ENCODE measurements at regions not wholly inside any gene's neighbourhood (a gene's known extent, or its start where the extent isn't known, plus 50 kb on each side); places are given as distances from the start of the nearest gene placed in this dataset.

DNA sequence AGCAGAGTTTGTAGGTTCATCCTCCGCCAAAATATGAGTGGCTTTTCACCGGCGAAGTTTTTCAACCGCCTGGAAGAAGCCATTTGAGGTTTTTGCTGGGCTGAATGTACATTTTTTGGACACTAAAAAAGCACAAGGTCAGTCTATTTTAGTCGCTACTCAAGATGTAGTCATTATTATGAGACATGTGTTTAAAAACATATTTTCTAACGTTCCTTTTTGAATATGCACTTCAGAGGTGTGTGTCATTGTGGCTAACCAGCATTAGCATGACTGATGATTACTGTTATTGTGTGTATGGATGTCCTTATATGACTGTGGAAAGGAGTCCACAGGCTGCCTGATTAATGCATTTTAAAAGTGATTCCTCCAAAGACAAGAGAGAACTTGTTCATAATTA, 605.4 kb downstream of the INHBA start:
- Histone ChIP-seq H4K5ac (ENCODE audit: insufficient read length, low read depth, low read length) (no peak overlapping the region), H4K91ac (replicated peaks; ENCODE audit: insufficient read length, low read length) (no peak overlapping the region), H2BK12ac (ENCODE audit: low read depth, low read length) (no peak overlapping the region), H3K23me2 (ENCODE audit: low read depth, low read length) (no peaks in the 10 kb centered on the region), H3K18ac (ENCODE audit: extremely low read depth, low read length) (no peak overlapping the region), H2BK15ac (ENCODE audit: low read length) (no peak overlapping the region), H3K14ac (ENCODE audit: insufficient read length) (no peak overlapping the region), H3K23ac (ENCODE audit: insufficient read length) (no peak overlapping the region), H3K79me2 (ENCODE audit: control insufficient read depth in 1 of 2, insufficient read depth in 2 of 2, low read length in 2 of 2) (no peaks in the 10 kb centered on the region), H3K4me2 (ENCODE audit: insufficient read depth in 1 of 2, low read depth in 2 of 2, low read length in 2 of 2) (no peak overlapping the region), H4K8ac (ENCODE audit: extremely low read depth, insufficient read depth, low read length) (no peak overlapping the region), H2AFZ (ENCODE audit: low read length) (no peak overlapping the region), H3K56ac (replicated peaks; ENCODE audit: insufficient read length, low read depth, low read length) (no peak overlapping the region), H3K79me1 (ENCODE audit: low read depth, low read length) (no peaks in the 10 kb centered on the region), H3K27me3 (replicated peaks in 1 of 4; ENCODE audit: control insufficient read depth in 3 of 4, extremely low read depth in 1 of 4, insufficient read depth in 3 of 4, low read length in 3 of 4) (peaks cover 0 to 1% (median 0%) of the 10 kb centered on the region in 4 experiments; a peak in 1 of 7 replicates), H3K9me3 (ENCODE audit: insufficient read depth in 2 of 2, low read depth in 1 of 2, low read length in 1 of 2) (no peaks in the 10 kb centered on the region), H2BK20ac (ENCODE audit: low read length) (no peak overlapping the region), H3K4ac (replicated peaks; ENCODE audit: insufficient read length, low read depth, low read length) (no peak overlapping the region), H3K9ac (replicated peaks in 1 of 4; ENCODE audit: extremely low read depth in 1 of 4, low read depth in 3 of 4, low read length in 3 of 4) (no peak overlapping the region), H4K20me1 (replicated peaks in 1 of 2; ENCODE audit: control insufficient read depth in 1 of 2, insufficient read depth in 2 of 2, low read length in 2 of 2) (no peaks in the 10 kb centered on the region), H2BK120ac (replicated peaks; ENCODE audit: low read depth, low read length) (no peak overlapping the region), H2BK5ac (ENCODE audit: low read depth, low read length) (no peak overlapping the region), H3K27ac (ENCODE audit: low read depth, low read length) (no peak overlapping the region), H3K4me1 (replicated peaks in 1 of 4; ENCODE audit: control insufficient read depth in 3 of 4, insufficient read depth in 4 of 4, low read length in 3 of 4) (peaks cover 0 to 3% (median 0%) of the 10 kb centered on the region in 4 experiments; a peak in 1 of 7 replicates), H3K4me3 (ENCODE audit: extremely low read depth in 1 of 4, insufficient read depth in 2 of 4, low read depth in 3 of 4, low read length in 4 of 4) (no peak overlapping the region), H2AK5ac (ENCODE audit: low read depth, low read length) (no peak overlapping the region), H3K36me3 (ENCODE audit: control insufficient read depth in 2 of 4, insufficient read depth in 4 of 4, low read length in 3 of 4) (no peaks in the 10 kb centered on the region)
- ChIA-PET CTCF (ENCODE audit: partially characterized antibody) (interaction anchor here (0.9 to 1.4 kb wide), 2 partner anchors 10 to 95 kb away, joined by 3 to 6 read pairs; no protein-coding TSS in a partner anchor), POLR2A (ENCODE audit: partially characterized antibody) (no interaction called here)
- TF ChIP-seq CREB1 (IDR thresholded peaks at IDR 0.05) (no peak), BACH1 (IDR thresholded peaks at IDR 0.05; ENCODE audit: low read length) (no peak), CHD1 (IDR thresholded peaks at IDR 0.05; ENCODE audit: low read depth, low read length) (no peak), BRCA1 (IDR thresholded peaks at IDR 0.05; ENCODE audit: low read depth, low read length) (no peak), POLR2AphosphoS5 (IDR thresholded peaks at IDR 0.05; ENCODE audit: low read depth, low read length) (no peak), FOSL1 (IDR thresholded peaks at IDR 0.05; ENCODE audit: insufficient read depth, low read depth, low read length) (no peak), RBBP5 (IDR thresholded peaks at IDR 0.05; ENCODE audit: borderline replicate concordance, low read depth, low read length) (no peak), POU5F1 (IDR thresholded peaks at IDR 0.05; ENCODE audit: low read depth, low read length) (no peak), BCL11A (IDR thresholded peaks at IDR 0.05; ENCODE audit: low read depth in 2 of 2, low read length in 2 of 2) (no peak), SP2 (IDR thresholded peaks at IDR 0.05; ENCODE audit: low read length) (no peak), KDM1A (IDR thresholded peaks at IDR 0.05; ENCODE audit: borderline replicate concordance, low read length) (no peak), ZNF274 (IDR thresholded peaks at IDR 0.05; ENCODE audit: borderline replicate concordance, extremely low read depth, low read length) (no peak), RNF2 (IDR thresholded peaks at IDR 0.05; ENCODE audit: borderline replicate concordance, low read depth, low read length, missing control alignments, poor library complexity, severe bottlenecking) (no peak), ASH2L (IDR thresholded peaks at IDR 0.05; ENCODE audit: low read length) (no peak), POLR2A (IDR thresholded peaks at IDR 0.05; ENCODE audit: control extremely low read depth in 1 of 2, low read depth in 2 of 2, low read length in 2 of 2) (no peak)
- FAIRE-seq (no peak), DNase-seq (ENCODE audit: low read depth in 1 of 2, low spot score in 2 of 2) (no peak)
- 96% methylated on average over 6 of the region's 6 CpGs; no CpG with 5 or more reads in 1 of the 2 experiments for WGBS, 2 experiments (ENCODE audit: extremely low coverage in 1 of 2, insufficient coverage in 1 of 2, insufficient read length in 1 of 2, insufficient replicate concordance in 2 of 2, low coverage in 1 of 2, low lambda C conversion rate in 2 of 2, missing lambda C conversion rate in 1 of 2)
